SK-N-SH (cell line): ENCODE measurements at regions not wholly inside any gene's neighbourhood (a gene's known extent, or its start where the extent isn't known, plus 50 kb on each side); places are given as distances from the start of the nearest gene placed in this dataset.

Experiments used
- CTCF ChIA-PET: fragments of 300-600, 350-600 bp; formaldehyde crosslinking; extraction: SDS; loops from one replicate; lab custom pipeline; 2021; lab: Yijun Ruan, JAX
- POLR2A ChIA-PET: fragments of 350-600 bp; sonication (Branson Sonifier 250); formaldehyde crosslinking; extraction: SDS; loops from one replicate; lab custom pipeline; 2020; ENCODE audit warnings: antibody characterized with exemption, inconsistent platforms; lab: Yijun Ruan, JAX
- DNase-seq: peaks from one replicate; pipeline ENCODE4 v3.0.0; 2012
- H2AFZ ChIP-seq: fragments of 200-600 bp; sonication (generic); 2 replicates; pipeline ENCODE4 v1.8.1; 2016; ENCODE audit warnings: antibody characterized with exemption, mild to moderate bottlenecking, low read depth
- H3F3A ChIP-seq: fragments of 200-600 bp; sonication (generic); replicated peaks from 2 replicates; pipeline ENCODE3; 2016; ENCODE audit warnings: antibody characterized with exemption, mild to moderate bottlenecking; ENCODE audit not compliant: insufficient read depth
- H3K27ac ChIP-seq, 2 experiments: fragments of 200-500 bp in 1 of 2; fragments of 200-600 bp in 1 of 2; sonication (Bioruptor generic) in 1 of 2; sonication (generic), shearing (Covaris generic) in 1 of 2; 2 replicates each; pipeline versions ENCODE4 v1.5.1 to v1.6.1; 2014 to 2016; ENCODE audit warnings: low read depth in 2 of 2, inconsistent platforms in 1 of 2, low read length in 1 of 2, mild to moderate bottlenecking in 1 of 2, mixed read lengths in 1 of 2
- H3K27me3 ChIP-seq: fragments of 200-600 bp; sonication (generic), shearing (Covaris generic); 2 replicates; pipeline ENCODE4 v1.6.1; 2016; ENCODE audit warnings: mixed run types; ENCODE audit not compliant: insufficient read depth
- H3K36me3 ChIP-seq, 2 experiments: fragments of 200-500 bp in 1 of 2; fragments of 200-600 bp in 1 of 2; sonication (Bioruptor generic) in 1 of 2; sonication (generic) in 1 of 2; replicated peaks in 1 of 2; 2 replicates each; pipeline versions ENCODE3 to v1.5.1; 2014 to 2016; ENCODE audit warnings: low read length in 1 of 2, mild to moderate bottlenecking in 1 of 2; ENCODE audit not compliant: insufficient read depth in 2 of 2, control insufficient read depth in 1 of 2
- H3K4me1 ChIP-seq, 2 experiments: fragments of 200-500 bp in 1 of 2; fragments of 200-600 bp in 1 of 2; sonication (Bioruptor generic) in 1 of 2; sonication (generic), shearing (Covaris generic) in 1 of 2; 2 replicates each; pipeline versions ENCODE4 v1.5.1 to v1.6.1; 2014 to 2016; ENCODE audit warnings: low read depth in 1 of 2, low read length in 1 of 2, mixed run types in 1 of 2; ENCODE audit not compliant: insufficient read depth in 2 of 2, control insufficient read depth in 1 of 2
- H3K4me2 ChIP-seq: fragments of 200-600 bp; sonication (generic), shearing (Covaris generic); 2 replicates; pipeline ENCODE4 v1.6.1; 2017; ENCODE audit warnings: mixed run types
- H3K4me3 ChIP-seq, 2 experiments: fragments of 200-500 bp in 1 of 2; fragments of 200-600 bp in 1 of 2; sonication (Bioruptor generic) in 1 of 2; sonication (generic), shearing (Covaris generic) in 1 of 2; 2 replicates each; pipeline versions ENCODE4 v1.5.1 to v1.8.1; 2014 to 2016; ENCODE audit warnings: low read depth in 2 of 2, inconsistent platforms in 1 of 2, low read length in 1 of 2, mild to moderate bottlenecking in 1 of 2, mixed read lengths in 1 of 2, moderate library complexity in 1 of 2
- H3K79me2 ChIP-seq: fragments of 200-600 bp; sonication (generic); 2 replicates; pipeline ENCODE4 v1.8.1; 2017; ENCODE audit warnings: mild to moderate bottlenecking; ENCODE audit not compliant: insufficient read depth
- H3K9ac ChIP-seq: fragments of 200-600 bp; sonication (generic); 2 replicates; pipeline ENCODE4 v1.6.1; 2017; ENCODE audit warnings: mixed run types
- H3K9me2 ChIP-seq: fragments of 200-600 bp; sonication (generic); 2 replicates; pipeline ENCODE4 v1.6.1; 2017; ENCODE audit warnings: mixed run types
- H3K9me3 ChIP-seq: fragments of 200-600 bp; sonication (generic); 2 replicates; pipeline ENCODE4 v1.6.1; 2017; ENCODE audit warnings: mixed run types, mild to moderate bottlenecking, moderate library complexity
- H4K20me1 ChIP-seq: fragments of 200-600 bp; sonication (generic); 2 replicates; pipeline ENCODE4 v1.6.1; 2017; ENCODE audit warnings: mild to moderate bottlenecking, mixed run types; ENCODE audit not compliant: insufficient read depth
- CHD2 ChIP-seq: fragments of 150-350 bp; IDR thresholded peaks from 2 replicates; pipeline ENCODE4 v1.6.1; 2018; ENCODE audit warnings: low read length; ENCODE audit not compliant: partially characterized antibody
- EZH2phosphoT487 ChIP-seq: fragments of 200-600 bp; sonication (generic); IDR thresholded peaks from 2 replicates; pipeline ENCODE4 v1.6.1; 2017; ENCODE audit warnings: low read depth, mixed run types, mild to moderate bottlenecking, antibody characterized with exemption, moderate library complexity, borderline replicate concordance
- FOXM1 ChIP-seq: IDR thresholded peaks from 2 replicates; pipeline ENCODE4 v1.4.0; 2012; ENCODE audit warnings: low read depth, mild to moderate bottlenecking
- MXI1 ChIP-seq: IDR thresholded peaks from 2 replicates; pipeline ENCODE4 v1.6.1; 2012; ENCODE audit warnings: mild to moderate bottlenecking, low read depth, low read length, improper control_type of control experiment
- NFIC ChIP-seq: IDR thresholded peaks from 2 replicates; pipeline ENCODE4 v1.4.0; 2012; ENCODE audit warnings: borderline replicate concordance
- SMC3 ChIP-seq: IDR thresholded peaks from 2 replicates; pipeline ENCODE4 v1.6.1; 2012; ENCODE audit warnings: low read depth, low read length, improper control_type of control experiment
- TAF1 ChIP-seq: IDR thresholded peaks from 2 replicates; pipeline ENCODE4 v1.6.1; 2012; ENCODE audit warnings: low read depth, mild to moderate bottlenecking, low read length, moderate library complexity, borderline replicate concordance
- TEAD4 ChIP-seq: IDR thresholded peaks from 2 replicates; pipeline ENCODE4 v1.4.0; 2012; ENCODE audit warnings: mild to moderate bottlenecking, borderline replicate concordance; ENCODE audit not compliant: insufficient read depth
- WGBS: methylation state at CpG from one replicate; pipeline ENCODE4 v1.1.6; 2017; ENCODE audit warnings: low lambda C conversion rate; 5-methylcytosine and 5-hydroxymethylcytosine counted together
- TF ChIP-seq, protein P1 (sequence below): IDR thresholded peaks from 2 replicates; pipeline ENCODE4 v1.6.1; 2012; ENCODE audit warnings: mild to moderate bottlenecking, low read depth, low read length, moderate library complexity
- TF ChIP-seq, protein P2 (sequence below): fragments of 200-600 bp; sonication (generic); IDR thresholded peaks from 2 replicates; pipeline ENCODE4 v1.6.1; 2017; ENCODE audit warnings: antibody characterized with exemption, mild to moderate bottlenecking, moderate library complexity
- TF ChIP-seq, protein P3 (sequence below): IDR thresholded peaks from 2 replicates; pipeline ENCODE4 v1.4.0; 2012; ENCODE audit warnings: low read depth
- TF ChIP-seq, protein P4 (sequence below): fragments of 150-350 bp; IDR thresholded peaks from 2 replicates; pipeline ENCODE4 v1.6.1; 2016; ENCODE audit warnings: mild to moderate bottlenecking, low read depth, low read length
- TF ChIP-seq, protein P5 (sequence below): IDR thresholded peaks from 2 replicates; pipeline ENCODE4 v1.4.0; 2012; ENCODE audit warnings: low read depth, borderline replicate concordance
- TF ChIP-seq, protein P6 (sequence below): IDR thresholded peaks from 2 replicates; pipeline ENCODE4; 2012

DNA sequence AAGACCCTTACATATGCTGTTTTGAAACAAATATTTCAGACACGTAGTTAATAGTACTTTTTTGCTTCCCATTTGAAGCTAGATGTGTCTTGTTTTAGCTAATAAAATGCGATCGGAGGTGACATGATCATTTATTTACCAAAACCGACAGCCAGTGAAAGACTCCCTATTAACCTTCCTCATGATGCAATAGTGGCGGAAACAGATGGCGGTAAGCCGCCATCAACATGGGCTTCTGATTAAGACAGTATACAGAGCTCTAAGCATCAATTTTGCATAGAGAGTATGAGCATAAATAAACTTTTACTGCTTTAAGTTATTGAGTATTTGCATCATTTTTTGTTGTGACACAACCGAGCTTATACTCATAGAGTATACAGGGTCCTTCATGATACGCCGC is 1282.4 kb upstream of the ADGRB3 start:
- CTCF ChIA-PET, result no interaction called here
- POLR2A ChIA-PET, result no interaction called here
- TF ChIP-seq, protein P1, sequence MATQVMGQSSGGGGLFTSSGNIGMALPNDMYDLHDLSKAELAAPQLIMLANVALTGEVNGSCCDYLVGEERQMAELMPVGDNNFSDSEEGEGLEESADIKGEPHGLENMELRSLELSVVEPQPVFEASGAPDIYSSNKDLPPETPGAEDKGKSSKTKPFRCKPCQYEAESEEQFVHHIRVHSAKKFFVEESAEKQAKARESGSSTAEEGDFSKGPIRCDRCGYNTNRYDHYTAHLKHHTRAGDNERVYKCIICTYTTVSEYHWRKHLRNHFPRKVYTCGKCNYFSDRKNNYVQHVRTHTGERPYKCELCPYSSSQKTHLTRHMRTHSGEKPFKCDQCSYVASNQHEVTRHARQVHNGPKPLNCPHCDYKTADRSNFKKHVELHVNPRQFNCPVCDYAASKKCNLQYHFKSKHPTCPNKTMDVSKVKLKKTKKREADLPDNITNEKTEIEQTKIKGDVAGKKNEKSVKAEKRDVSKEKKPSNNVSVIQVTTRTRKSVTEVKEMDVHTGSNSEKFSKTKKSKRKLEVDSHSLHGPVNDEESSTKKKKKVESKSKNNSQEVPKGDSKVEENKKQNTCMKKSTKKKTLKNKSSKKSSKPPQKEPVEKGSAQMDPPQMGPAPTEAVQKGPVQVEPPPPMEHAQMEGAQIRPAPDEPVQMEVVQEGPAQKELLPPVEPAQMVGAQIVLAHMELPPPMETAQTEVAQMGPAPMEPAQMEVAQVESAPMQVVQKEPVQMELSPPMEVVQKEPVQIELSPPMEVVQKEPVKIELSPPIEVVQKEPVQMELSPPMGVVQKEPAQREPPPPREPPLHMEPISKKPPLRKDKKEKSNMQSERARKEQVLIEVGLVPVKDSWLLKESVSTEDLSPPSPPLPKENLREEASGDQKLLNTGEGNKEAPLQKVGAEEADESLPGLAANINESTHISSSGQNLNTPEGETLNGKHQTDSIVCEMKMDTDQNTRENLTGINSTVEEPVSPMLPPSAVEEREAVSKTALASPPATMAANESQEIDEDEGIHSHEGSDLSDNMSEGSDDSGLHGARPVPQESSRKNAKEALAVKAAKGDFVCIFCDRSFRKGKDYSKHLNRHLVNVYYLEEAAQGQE, result no peak
- TF ChIP-seq, protein P2, sequence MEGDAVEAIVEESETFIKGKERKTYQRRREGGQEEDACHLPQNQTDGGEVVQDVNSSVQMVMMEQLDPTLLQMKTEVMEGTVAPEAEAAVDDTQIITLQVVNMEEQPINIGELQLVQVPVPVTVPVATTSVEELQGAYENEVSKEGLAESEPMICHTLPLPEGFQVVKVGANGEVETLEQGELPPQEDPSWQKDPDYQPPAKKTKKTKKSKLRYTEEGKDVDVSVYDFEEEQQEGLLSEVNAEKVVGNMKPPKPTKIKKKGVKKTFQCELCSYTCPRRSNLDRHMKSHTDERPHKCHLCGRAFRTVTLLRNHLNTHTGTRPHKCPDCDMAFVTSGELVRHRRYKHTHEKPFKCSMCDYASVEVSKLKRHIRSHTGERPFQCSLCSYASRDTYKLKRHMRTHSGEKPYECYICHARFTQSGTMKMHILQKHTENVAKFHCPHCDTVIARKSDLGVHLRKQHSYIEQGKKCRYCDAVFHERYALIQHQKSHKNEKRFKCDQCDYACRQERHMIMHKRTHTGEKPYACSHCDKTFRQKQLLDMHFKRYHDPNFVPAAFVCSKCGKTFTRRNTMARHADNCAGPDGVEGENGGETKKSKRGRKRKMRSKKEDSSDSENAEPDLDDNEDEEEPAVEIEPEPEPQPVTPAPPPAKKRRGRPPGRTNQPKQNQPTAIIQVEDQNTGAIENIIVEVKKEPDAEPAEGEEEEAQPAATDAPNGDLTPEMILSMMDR, result no peak
- TF ChIP-seq MXI1 (no peak), TAF1 (no peak), EZH2phosphoT487 (no peak), CHD2 (no peak), FOXM1 (no peak), NFIC (no peak), SMC3 (no peak), TEAD4 (no peak)
- TF ChIP-seq, protein P3, sequence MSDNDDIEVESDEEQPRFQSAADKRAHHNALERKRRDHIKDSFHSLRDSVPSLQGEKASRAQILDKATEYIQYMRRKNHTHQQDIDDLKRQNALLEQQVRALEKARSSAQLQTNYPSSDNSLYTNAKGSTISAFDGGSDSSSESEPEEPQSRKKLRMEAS, result no peak
- TF ChIP-seq, protein P4, sequence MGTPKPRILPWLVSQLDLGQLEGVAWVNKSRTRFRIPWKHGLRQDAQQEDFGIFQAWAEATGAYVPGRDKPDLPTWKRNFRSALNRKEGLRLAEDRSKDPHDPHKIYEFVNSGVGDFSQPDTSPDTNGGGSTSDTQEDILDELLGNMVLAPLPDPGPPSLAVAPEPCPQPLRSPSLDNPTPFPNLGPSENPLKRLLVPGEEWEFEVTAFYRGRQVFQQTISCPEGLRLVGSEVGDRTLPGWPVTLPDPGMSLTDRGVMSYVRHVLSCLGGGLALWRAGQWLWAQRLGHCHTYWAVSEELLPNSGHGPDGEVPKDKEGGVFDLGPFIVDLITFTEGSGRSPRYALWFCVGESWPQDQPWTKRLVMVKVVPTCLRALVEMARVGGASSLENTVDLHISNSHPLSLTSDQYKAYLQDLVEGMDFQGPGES, result no peak
- TF ChIP-seq, protein P5, sequence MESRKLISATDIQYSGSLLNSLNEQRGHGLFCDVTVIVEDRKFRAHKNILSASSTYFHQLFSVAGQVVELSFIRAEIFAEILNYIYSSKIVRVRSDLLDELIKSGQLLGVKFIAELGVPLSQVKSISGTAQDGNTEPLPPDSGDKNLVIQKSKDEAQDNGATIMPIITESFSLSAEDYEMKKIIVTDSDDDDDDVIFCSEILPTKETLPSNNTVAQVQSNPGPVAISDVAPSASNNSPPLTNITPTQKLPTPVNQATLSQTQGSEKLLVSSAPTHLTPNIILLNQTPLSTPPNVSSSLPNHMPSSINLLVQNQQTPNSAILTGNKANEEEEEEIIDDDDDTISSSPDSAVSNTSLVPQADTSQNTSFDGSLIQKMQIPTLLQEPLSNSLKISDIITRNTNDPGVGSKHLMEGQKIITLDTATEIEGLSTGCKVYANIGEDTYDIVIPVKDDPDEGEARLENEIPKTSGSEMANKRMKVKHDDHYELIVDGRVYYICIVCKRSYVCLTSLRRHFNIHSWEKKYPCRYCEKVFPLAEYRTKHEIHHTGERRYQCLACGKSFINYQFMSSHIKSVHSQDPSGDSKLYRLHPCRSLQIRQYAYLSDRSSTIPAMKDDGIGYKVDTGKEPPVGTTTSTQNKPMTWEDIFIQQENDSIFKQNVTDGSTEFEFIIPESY, result no peak
- TF ChIP-seq, protein P6, sequence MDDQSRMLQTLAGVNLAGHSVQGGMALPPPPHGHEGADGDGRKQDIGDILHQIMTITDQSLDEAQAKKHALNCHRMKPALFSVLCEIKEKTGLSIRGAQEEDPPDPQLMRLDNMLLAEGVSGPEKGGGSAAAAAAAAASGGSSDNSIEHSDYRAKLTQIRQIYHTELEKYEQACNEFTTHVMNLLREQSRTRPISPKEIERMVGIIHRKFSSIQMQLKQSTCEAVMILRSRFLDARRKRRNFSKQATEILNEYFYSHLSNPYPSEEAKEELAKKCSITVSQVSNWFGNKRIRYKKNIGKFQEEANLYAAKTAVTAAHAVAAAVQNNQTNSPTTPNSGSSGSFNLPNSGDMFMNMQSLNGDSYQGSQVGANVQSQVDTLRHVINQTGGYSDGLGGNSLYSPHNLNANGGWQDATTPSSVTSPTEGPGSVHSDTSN, result no peak

More for the DNA sequence above, 1282.4 kb upstream of the ADGRB3 start:
- Histone ChIP-seq H4K20me1 (no peaks in the 10 kb centered on the region), H3K4me2 (no peak overlapping the region), H3K27me3 (no peaks in the 10 kb centered on the region), H3K4me1 (no peaks in the 10 kb centered on the region), H3K4me3 (no peak overlapping the region), H3F3A (no peaks in the 10 kb centered on the region), H3K79me2 (no peaks in the 10 kb centered on the region), H3K9ac (no peak overlapping the region), H3K9me3 (no peaks in the 10 kb centered on the region), H3K27ac (no peak overlapping the region), H3K9me2 (no peaks in the 10 kb centered on the region), H2AFZ (no peak overlapping the region), H3K36me3 (no peaks in the 10 kb centered on the region)
- no peak for DNase-seq
- 76% methylated on average over 10 of the region's 10 CpGs for WGBS
